Thyroid gland (tissue), 4 donors: ENCODE measurements at regions not wholly inside any gene's neighbourhood (a gene's known extent, or its start where the extent isn't known, plus 50 kb on each side); places are given as distances from the start of the nearest gene placed in this dataset.

Source experiments
- CTCF ChIP-seq, 6 experiments: fragments of 200-600 bp in 3 of 6; fragments of 450-650 bp in 3 of 6; sonication (generic) in 3 of 6; IDR thresholded peaks; one replicate each; pipeline ENCODE4 v1.5.1; 2016 to 2019; ENCODE audit warnings: antibody characterized with exemption in 6 of 6, mild to moderate bottlenecking in 2 of 6, inconsistent platforms in 1 of 6, moderate library complexity in 1 of 6
- POLR2A ChIP-seq, 2 donors: fragments of 450-650 bp; IDR thresholded peaks; one replicate each; pipeline ENCODE4 v1.6.1; 2017; ENCODE audit warnings: antibody characterized with exemption in 2 of 2, mild to moderate bottlenecking in 2 of 2, moderate library complexity in 1 of 2

GRCh38 chr16:8137606-8138005, 452.7 kb downstream of the TMEM114 start:
- no peak for TF ChIP-seq POLR2A (IDR thresholded peaks at IDR 0.05)
- no peak for TF ChIP-seq CTCF (IDR thresholded peaks at IDR 0.05)
